ENCODE measurements at regions not wholly inside any gene's neighbourhood (a gene's known extent, or its start where the extent isn't known, plus 50 kb on each side); places are given as distances from the start of the nearest gene placed in this dataset.

GRCh38 chr2:219893541-219893940 is 266.1 kb downstream of the SLC4A3 start:
- no peak for TF ChIP-seq EZH2 (IDR thresholded peaks at IDR 0.05; ENCODE audit: insufficient read depth, poor library complexity, severe bottlenecking)
- no peak for TF ChIP-seq EZH2phosphoT487 (IDR thresholded peaks at IDR 0.05; ENCODE audit: insufficient read depth, low read depth)
